Bronchial epithelial cell (primary cell): ENCODE measurements at regions not wholly inside any gene's neighbourhood (a gene's known extent, or its start where the extent isn't known, plus 50 kb on each side); places are given as distances from the start of the nearest gene placed in this dataset.

Experiments used
- DNase-seq: peaks from one replicate; pipeline ENCODE4 v3.0.0-alpha.2; 2010; ENCODE audit warnings: low read depth
- FAIRE-seq: peaks from 2 replicates; lab custom pipeline; 2011; peaks lifted over from hg19 to GRCh38; lab: Jason Lieb, UNC
- H3K27me3 ChIP-seq: 2 replicates; pipeline ENCODE4 v1.5.1; 2011; ENCODE audit warnings: low read length; ENCODE audit not compliant: control insufficient read depth, insufficient read depth
- H3K36me3 ChIP-seq: 2 replicates; pipeline ENCODE4 v1.5.1; 2011; ENCODE audit warnings: low read length; ENCODE audit not compliant: control insufficient read depth, insufficient read depth
- H3K4me3 ChIP-seq: 2 replicates; pipeline ENCODE4 v1.5.1; 2011; ENCODE audit warnings: mild to moderate bottlenecking, low read depth, low read length, control low read depth
- CTCF ChIP-seq: IDR thresholded peaks from 2 replicates; pipeline ENCODE4 v1.5.1; 2011; ENCODE audit warnings: mild to moderate bottlenecking, moderate library complexity, low read length, control low read depth, inconsistent platforms; ENCODE audit not compliant: insufficient read depth, severe bottlenecking

DNA sequence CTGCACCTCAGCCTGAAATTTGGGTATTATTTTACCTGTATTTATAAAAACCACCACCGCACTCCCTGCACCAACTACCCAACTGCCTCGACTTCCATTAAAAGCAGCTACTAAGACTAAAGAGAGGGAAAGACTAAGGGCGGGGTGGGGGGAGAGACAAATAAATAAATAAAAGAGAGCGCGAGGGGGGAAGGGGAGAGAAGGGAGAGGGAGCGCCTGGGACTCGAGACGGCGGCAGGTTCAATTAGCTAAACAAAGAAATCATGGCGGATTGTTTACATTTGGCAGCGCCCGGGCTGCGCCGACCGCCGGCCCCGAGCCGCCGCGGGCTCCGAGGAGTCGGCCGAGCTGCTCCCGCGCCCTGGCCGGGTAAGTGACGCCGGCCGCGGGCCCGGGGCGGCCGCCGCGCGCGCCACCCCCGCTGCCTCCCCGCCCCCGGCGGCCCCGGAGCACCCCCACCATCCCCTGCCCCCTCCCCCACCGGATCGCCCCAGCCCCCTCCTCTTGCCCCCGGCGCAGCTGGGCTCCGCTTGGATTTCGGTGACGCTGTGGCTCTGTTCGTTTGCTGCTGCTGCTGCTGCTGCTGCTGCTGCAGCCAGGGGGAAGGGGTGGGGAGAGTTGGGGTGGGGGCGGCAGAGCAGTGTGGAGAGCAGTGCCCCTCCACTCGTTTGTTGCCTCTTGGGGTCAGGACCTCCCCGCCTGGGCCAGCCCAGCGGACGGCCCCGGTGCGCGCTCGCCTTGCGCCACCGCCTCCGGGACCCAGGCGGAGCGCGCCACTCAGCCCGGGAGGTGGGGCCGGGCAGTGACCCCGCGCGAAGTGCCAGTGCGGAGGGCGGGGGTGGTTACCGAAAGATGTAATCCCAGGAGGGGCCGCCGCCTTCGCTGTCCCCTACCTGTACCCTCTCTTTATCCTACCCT, 187.2 kb upstream of the FANCL start:
- DNase-seq: no peak
- no peak for FAIRE-seq
- Histone ChIP-seq H3K4me3 (peak overlapping the region; percentile 33), H3K36me3 (no peaks in the 10 kb centered on the region), H3K27me3 (peaks cover 8% of the 10 kb centered on the region)
- TF ChIP-seq CTCF: no peak

GRCh38 chr2:58427572-58428095, 186.5 kb upstream of the FANCL start:
- peak overlapping the region; percentile 33 for H3K4me3 ChIP-seq
- DNase-seq: no peak
- H3K27me3 ChIP-seq: peaks cover 8% of the 10 kb centered on the region
- TF ChIP-seq CTCF: no peak
- no peak for FAIRE-seq
- no peaks in the 10 kb centered on the region for H3K36me3 ChIP-seq

GRCh38 chr2:58425368-58425767, 184.2 kb upstream of the FANCL start:
- H3K36me3 ChIP-seq: no peaks in the 10 kb centered on the region
- no peak for DNase-seq
- TF ChIP-seq CTCF: no peak
- no peak overlapping the region for H3K4me3 ChIP-seq
- FAIRE-seq: no peak
- H3K27me3 ChIP-seq: peaks cover 8% of the 10 kb centered on the region

DNA sequence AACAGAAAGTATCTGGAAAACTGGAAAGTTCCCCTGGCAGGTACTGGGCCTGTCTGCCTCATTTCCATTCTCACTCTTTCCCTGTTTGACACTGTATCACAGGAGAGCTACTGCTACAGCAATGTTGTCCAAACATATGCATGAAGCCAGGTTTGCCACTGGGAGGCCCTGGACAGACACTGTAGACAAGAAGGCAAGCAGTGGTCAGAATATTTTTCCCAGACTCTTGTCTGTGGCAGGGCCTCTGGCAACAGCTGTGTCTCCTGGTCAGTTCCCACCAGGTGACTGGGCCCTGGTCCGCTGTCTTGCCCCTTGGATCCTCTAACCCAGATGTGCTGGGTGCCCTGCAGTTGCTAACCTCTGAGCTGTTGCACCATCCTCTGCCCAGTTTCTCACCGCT, 178.9 kb upstream of the FANCL start:
- no peak for DNase-seq
- no peak for TF ChIP-seq CTCF
- FAIRE-seq: no peak

DNA sequence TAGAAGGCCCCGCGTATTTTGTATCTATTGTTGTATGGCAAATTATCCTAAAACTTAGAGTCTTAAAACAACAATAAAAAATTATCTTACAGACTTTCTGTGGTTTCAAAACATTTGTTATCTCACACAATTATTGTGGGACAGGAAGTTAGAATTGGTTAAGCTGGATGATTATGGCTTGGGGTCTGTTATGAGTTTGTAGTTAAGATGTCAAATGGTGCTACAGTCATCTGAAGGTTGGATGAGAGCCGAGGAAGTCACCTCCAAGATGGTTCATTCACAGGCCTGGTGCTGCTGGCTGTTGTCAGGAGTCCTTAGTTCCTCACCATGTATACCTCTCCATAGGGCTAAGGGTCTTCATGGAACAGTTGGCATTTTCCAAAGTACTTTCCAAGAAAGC, 175.6 kb upstream of the FANCL start:
- H3K36me3 ChIP-seq: no peaks in the 10 kb centered on the region

More for the DNA sequence above, 178.9 kb upstream of the FANCL start:
- H3K27me3 ChIP-seq: no peaks in the 10 kb centered on the region
- no peak overlapping the region for H3K4me3 ChIP-seq
- H3K36me3 ChIP-seq: no peaks in the 10 kb centered on the region

More for the DNA sequence above, 175.6 kb upstream of the FANCL start:
- Histone ChIP-seq H3K27me3 (no peaks in the 10 kb centered on the region), H3K4me3 (no peak overlapping the region)
- FAIRE-seq (no peak), DNase-seq (no peak)
- no peak for TF ChIP-seq CTCF
